ENCODE measurements at regions not wholly inside any gene's neighbourhood (a gene's known extent, or its start where the extent isn't known, plus 50 kb on each side); places are given as distances from the start of the nearest gene placed in this dataset.
"Not testable (repeated sequence)": the region's sequence is repeated elsewhere in the genome, so short reads cannot be mapped to it uniquely, and the experiment has no call there.

GRCh38 chr20:17873410-17874270 is 95.0 kb downstream of the SNX5 start:
- no peak for DNase-seq (ENCODE audit: low read depth in 2 of 2)

- DNase-seq (ENCODE audit: low read depth in 2 of 2): no peak
Observed at GRCh38 chr20:17872959-17873358, 95.6 kb downstream of the SNX5 start.

- DNase-seq (ENCODE audit: low read depth in 2 of 2): no peak
Observed at GRCh38 chr20:17872434-17872833, 96.2 kb downstream of the SNX5 start.

GRCh38 chr20:17871886-17872285 is 96.7 kb downstream of the SNX5 start:
- no peak for DNase-seq (ENCODE audit: low read depth in 2 of 2)

GRCh38 chr20:17871181-17871580 is 97.4 kb downstream of the SNX5 start:
- DNase-seq (ENCODE audit: low read depth in 2 of 2): no peak

- no peak for DNase-seq (ENCODE audit: low read depth in 2 of 2)
Observed at GRCh38 chr20:17870086-17870740, 98.4 kb downstream of the SNX5 start.

GRCh38 chr20:17869295-17869994 is 99.1 kb downstream of the SNX5 start:
- no peak for DNase-seq (ENCODE audit: low read depth in 2 of 2)

GRCh38 chr20:17868700-17869231 is 99.8 kb downstream of the SNX5 start:
- no peak for DNase-seq (ENCODE audit: low read depth in 2 of 2)

GRCh38 chr20:17868151-17868550 is 100.4 kb downstream of the SNX5 start:
- DNase-seq (ENCODE audit: low read depth in 2 of 2): no peak

GRCh38 chr20:17867131-17867925 is 101.3 kb downstream of the SNX5 start:
- no peak for DNase-seq (ENCODE audit: low read depth in 2 of 2)

GRCh38 chr20:17866234-17867001 is 102.2 kb downstream of the SNX5 start:
- DNase-seq (ENCODE audit: low read depth in 2 of 2): no peak

- DNase-seq (ENCODE audit: low read depth in 2 of 2): no peak
Observed at GRCh38 chr20:17863577-17864292, 104.9 kb downstream of the SNX5 start.

- no peak for DNase-seq (ENCODE audit: low read depth in 2 of 2)
Observed at GRCh38 chr20:17863209-17863576, 105.4 kb downstream of the SNX5 start.

GRCh38 chr20:17862171-17862570 is 106.4 kb downstream of the SNX5 start:
- no peak for DNase-seq (ENCODE audit: low read depth in 2 of 2)

GRCh38 chr20:17861620-17862019 is 107.0 kb downstream of the SNX5 start:
- not testable (repeated sequence) for DNase-seq (ENCODE audit: low read depth in 2 of 2)

- no peak for DNase-seq (ENCODE audit: low read depth in 2 of 2)
Observed at GRCh38 chr20:17860301-17861197, 108.0 kb downstream of the SNX5 start.

GRCh38 chr20:17859616-17860232 is 108.9 kb downstream of the SNX5 start:
- DNase-seq (ENCODE audit: low read depth in 2 of 2): peak in 1 of 2 donors; percentile 3

- no peak for DNase-seq (ENCODE audit: low read depth in 2 of 2)
Observed at GRCh38 chr20:17859002-17859615, 109.5 kb downstream of the SNX5 start.

Measured in stimulated activated CD8-positive, alpha-beta memory T cell treated with anti-CD3 and anti-CD28 coated beads, Interleukin-2, amount 100 ng/mL, for 1 hour (primary cell).